Amygdala (tissue), 56 donors: ENCODE measurements at regions not wholly inside any gene's neighbourhood (a gene's known extent, or its start where the extent isn't known, plus 50 kb on each side); places are given as distances from the start of the nearest gene placed in this dataset.

ENCODE experiments used
- DNase-seq, 56 donors: peaks; one replicate each; lab custom pipeline; 2025; lab: John Stamatoyannopoulos, UW

GRCh38 chr18:57242285-57242684 lies 95.4 kb downstream of the BOD1L2 start:
- DNase-seq, result no peak

GRCh38 chr18:57243624-57244179 lies 96.8 kb downstream of the BOD1L2 start:
- no peak for DNase-seq

GRCh38 chr18:57249179-57249578 lies 102.3 kb downstream of the BOD1L2 start:
- DNase-seq, result no peak

- no peak for DNase-seq
Observed at GRCh38 chr18:57249883-57250282, 102.5 kb upstream of the ST8SIA3 start.

- DNase-seq, result no peak
Observed at GRCh38 chr18:57251747-57252146, 100.6 kb upstream of the ST8SIA3 start.

GRCh38 chr18:57253903-57254302 lies 98.5 kb upstream of the ST8SIA3 start:
- DNase-seq, result no peak

- DNase-seq, result no peak
Observed at GRCh38 chr18:57258131-57258777, 94.1 kb upstream of the ST8SIA3 start.

GRCh38 chr18:57267368-57267925 lies 84.9 kb upstream of the ST8SIA3 start:
- DNase-seq, result no peak

GRCh38 chr18:57269756-57270155 lies 82.6 kb upstream of the ST8SIA3 start:
- no peak for DNase-seq

- DNase-seq, result no peak
Observed at GRCh38 chr18:57270156-57270555, 82.2 kb upstream of the ST8SIA3 start.

GRCh38 chr18:57273194-57273593 lies 79.2 kb upstream of the ST8SIA3 start:
- DNase-seq, result no peak

GRCh38 chr18:57275111-57275510 lies 77.2 kb upstream of the ST8SIA3 start:
- DNase-seq, result no peak

- no peak for DNase-seq
Observed at GRCh38 chr18:57276829-57277228, 75.5 kb upstream of the ST8SIA3 start.

GRCh38 chr18:57278933-57279332 lies 73.4 kb upstream of the ST8SIA3 start:
- no peak for DNase-seq

GRCh38 chr18:57281519-57281918 lies 70.8 kb upstream of the ST8SIA3 start:
- no peak for DNase-seq

- no peak for DNase-seq
Observed at GRCh38 chr18:57286949-57287348, 65.4 kb upstream of the ST8SIA3 start.

GRCh38 chr18:57287766-57288165 lies 64.6 kb upstream of the ST8SIA3 start:
- DNase-seq, result no peak

GRCh38 chr18:57294547-57294946 lies 57.8 kb upstream of the ST8SIA3 start:
- DNase-seq, result no peak

GRCh38 chr18:57296336-57296735 lies 56.0 kb upstream of the ST8SIA3 start:
- DNase-seq, result no peak

GRCh38 chr18:57297306-57297705 lies 55.1 kb upstream of the ST8SIA3 start:
- DNase-seq, result no peak

GRCh38 chr18:57299931-57300330 lies 52.4 kb upstream of the ST8SIA3 start:
- DNase-seq, result no peak
